ENCODE measurements at regions not wholly inside any gene's neighbourhood (a gene's known extent, or its start where the extent isn't known, plus 50 kb on each side); places are given as distances from the start of the nearest gene placed in this dataset.

DNA sequence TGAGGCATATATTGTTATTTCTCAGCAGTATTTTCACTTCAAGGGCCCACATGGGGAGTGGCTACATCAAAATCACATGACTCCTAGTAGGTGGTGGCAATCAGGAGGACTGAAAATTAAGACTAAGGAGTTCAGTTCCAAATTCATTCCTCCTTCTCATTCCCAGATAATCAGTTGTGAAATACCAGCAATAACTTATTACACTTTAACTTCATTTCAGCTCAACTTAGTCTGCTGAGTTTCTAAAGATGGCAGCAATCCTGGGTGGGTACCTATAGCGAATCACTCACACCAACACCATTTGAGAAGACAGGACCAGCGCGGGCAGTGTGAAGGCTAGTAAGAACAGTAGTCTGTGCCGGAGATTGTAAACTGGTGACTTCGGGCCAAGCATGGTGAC is 63.9 kb upstream of the SLC10A2 start:
- TF ChIP-seq CTCF (IDR thresholded peaks at IDR 0.05), result no peak
- no peak for TF ChIP-seq POLR2A (IDR thresholded peaks at IDR 0.05)
